NCI-H774 (cell line): ENCODE measurements at regions not wholly inside any gene's neighbourhood (a gene's known extent, or its start where the extent isn't known, plus 50 kb on each side); places are given as distances from the start of the nearest gene placed in this dataset.

Experiments used
- DNase-seq: peaks from one replicate; lab custom pipeline; 2025; lab: John Stamatoyannopoulos, UW

DNA sequence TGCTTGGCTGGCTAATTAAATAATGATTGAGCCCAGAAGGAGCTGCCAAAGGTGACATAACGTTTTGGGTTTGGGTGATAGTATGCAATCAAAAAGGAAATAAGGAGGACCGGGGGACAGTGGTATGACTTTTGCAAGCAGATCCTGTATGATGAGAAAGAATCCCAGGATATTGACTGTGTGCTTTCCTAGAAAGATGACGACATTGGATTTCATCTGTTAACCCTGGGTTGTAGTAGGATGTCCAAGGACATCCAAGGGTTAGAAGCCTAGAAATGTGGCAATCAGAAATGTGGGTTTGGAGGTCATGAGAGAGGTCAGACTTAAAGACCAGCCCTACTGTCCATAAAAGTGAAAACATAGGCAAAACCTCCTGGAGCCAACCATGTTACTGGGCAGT is 50.3 kb upstream of the HMHB1 start:
- no peak for DNase-seq

DNA sequence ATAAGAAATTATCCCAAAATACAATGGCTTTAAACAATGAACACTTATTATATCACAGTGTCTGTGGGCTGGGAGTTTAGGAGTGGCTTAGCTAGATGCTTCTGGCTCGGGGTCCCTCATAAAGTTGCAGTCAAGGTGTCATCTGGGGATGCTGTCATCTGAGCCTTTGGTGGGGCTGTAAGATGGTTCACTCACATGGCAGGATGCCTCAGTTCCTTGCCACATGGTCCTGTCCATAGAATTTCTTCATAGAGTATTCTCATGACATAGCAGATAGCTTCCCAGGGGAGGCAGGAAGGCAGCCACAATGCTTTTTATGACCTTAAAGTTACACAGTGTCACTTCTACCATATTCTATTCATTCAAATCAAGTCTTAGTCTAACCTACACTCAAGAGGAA is 51.2 kb upstream of the HMHB1 start:
- no peak for DNase-seq

DNA sequence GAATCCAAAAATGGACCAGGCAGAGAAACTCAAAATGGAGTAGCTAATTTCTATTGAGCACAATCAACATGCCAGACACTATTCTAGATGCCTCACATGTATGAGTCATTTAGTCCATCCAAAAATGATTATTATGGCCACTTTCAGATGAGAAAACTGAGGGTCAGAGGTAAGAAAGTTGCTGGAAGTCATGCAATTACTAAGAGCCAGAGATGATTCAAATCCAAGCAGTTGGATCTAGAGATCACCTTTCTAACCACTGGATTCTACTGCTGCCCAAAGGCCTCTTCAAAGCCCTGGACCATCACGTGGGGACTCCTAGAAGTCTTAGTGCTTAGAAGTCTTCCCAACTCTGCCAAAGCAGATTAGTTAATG is 51.8 kb upstream of the HMHB1 start:
- DNase-seq = no peak

DNA sequence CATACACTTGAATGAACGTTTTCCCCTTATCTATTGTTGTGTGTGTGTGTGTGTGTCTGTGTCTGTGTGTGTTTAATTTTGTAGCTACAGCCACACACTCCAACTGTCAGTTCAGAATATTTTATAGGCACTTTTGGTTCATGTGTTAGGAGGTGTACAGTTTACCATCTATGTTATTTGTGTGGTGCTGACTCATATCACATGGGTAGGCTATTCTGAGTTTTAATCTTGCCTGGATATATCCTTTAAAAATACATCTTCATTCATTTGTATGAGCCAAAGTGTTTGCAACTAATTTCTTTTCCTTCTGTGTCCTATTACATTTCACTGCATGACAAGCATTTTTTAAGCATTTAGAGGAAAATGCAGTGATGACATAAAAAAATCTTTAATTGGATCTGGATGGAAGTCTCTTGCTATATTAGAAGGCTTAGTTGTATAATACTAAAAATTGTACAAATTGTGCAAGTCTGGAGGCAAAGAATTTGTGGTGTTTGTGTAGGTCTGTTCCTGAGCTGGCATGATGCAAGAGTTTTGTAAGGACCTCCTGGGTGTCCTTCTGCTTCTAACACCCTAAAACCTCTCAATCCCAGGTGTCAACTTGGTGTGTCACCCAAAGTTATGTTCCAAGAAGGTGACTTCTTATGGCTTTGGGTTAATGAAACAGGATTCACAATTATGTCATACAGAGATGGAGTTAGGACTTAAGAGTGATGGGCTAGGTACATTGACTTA is 52.4 kb upstream of the HMHB1 start:
- DNase-seq = no peak

DNA sequence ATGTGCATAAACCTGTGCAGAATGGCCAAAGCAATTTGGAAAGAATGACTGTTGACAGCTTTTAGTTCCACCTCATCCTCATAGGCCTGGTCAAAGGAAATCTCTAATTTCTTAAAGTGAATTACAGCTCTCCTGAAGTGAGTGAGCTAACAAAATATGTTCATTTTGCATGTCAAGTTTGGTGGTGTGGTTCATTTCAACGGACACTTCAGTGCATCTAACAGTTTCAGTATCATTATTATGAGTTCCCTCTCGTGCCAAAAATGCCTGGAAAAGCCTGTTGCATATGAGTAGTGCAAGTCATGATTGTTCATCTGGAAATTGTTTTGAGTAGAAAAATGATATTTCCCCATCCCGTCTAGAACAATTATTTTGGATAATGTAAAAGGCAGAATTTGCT is 53.2 kb upstream of the HMHB1 start:
- no peak for DNase-seq

DNA sequence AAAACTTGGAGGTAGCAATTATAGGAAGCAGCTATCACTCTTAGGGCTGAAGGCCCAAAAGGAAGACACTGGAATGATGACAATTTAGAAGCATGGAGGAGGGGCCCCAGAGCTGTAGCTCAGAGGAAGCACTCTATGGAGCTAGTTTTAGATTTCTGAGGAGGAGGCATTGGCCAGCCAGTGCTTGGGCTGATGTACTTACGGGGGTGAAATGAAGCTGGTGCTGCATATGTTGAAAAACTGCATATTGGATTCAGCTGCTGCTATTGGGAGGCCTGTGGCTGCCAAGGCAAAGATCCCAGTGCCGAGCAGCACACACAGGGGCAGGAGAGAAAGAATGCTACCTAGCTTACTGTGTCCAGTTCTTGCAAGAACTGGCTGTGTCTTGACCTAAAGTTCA is 53.9 kb upstream of the HMHB1 start:
- no peak for DNase-seq

DNA sequence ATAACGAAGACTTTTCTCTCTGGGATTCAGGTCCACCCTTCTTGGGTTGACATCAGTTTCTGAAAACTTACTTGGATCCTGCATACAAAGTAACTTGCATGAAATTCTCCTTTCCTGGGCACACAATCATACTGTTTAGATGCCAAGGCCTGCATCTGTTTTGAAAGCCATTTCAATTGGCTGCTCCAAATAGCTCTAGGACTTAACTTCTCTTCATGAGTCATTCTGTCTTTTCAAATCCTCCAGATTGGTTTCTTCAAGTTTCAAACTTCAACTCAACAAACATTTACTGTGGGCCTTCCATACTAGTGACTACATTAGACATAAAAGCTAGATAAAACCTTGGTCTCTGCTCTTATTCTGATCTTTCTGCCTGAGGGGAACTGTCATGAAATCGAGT is 54.8 kb upstream of the HMHB1 start:
- no peak for DNase-seq

DNA sequence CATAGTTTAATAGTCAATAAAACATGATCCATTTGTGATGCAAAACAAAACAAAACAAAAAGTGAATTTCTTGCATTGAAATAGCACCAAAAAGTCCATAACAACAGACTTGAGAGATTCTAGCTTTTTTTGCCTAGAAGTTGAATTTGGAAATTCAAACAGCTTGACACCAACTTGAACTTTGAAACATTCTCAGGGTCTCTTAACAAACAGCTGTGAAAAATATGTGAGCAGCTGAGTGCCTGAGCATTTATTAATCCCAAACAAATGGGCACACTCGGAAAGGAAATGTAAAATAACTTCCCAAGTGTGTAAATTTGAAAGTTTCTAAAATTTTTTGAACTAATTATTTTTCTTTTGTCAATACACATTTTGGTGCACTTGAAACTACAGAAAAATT is 56.0 kb upstream of the HMHB1 start:
- DNase-seq = no peak

DNA sequence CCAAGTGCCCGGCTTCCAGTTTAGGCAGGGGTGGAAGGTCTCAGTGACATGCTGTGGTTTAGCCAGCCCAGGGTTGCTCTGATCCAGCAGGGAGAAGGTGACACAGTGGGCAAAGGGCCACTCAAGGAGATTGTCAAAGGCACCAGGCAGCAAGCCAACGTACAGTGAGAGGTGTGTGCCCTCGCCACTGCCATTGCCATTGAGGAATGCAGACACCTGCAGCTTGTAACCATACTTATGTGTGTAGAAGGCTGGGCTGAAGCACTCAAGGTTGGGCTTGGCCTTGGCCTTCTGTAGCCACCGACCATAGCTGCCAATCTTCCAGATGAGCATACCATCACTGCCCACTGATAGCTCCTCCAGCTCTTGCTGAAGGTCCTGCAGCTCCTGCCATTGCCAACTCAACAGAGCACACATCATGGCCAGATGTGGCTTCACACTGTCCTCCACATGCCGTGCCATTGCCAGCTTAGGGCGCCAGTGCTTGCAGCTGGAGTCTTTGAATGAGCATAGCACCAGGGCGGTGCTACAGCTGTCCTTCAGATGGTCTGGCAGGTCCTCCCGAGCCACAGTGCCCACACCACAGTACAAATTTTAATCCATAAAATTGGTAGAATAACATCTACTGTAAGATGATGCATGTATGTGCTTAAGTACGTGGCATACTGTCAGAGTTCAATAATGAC is 59.7 kb upstream of the HMHB1 start:
- no peak for DNase-seq

DNA sequence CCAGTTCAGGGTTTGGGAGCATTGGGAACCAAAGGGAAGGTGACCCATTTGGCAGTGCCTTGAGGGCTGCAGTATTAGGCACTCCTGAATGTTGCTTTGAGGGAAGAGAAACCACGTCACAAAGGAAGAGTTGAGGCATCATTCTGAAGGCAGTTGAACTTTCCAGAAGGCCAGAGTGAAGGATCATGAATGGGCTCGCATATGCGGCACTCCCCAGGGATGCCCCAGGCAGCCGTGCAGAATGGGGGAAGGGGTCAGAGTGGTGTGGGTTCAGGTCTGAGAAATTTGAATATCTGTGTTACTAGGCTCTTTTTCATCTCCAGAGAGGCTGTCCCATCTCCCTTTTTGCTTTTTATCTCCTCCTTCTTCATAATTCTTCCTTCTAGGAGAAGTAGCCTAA is 60.6 kb upstream of the HMHB1 start:
- DNase-seq = no peak

DNA sequence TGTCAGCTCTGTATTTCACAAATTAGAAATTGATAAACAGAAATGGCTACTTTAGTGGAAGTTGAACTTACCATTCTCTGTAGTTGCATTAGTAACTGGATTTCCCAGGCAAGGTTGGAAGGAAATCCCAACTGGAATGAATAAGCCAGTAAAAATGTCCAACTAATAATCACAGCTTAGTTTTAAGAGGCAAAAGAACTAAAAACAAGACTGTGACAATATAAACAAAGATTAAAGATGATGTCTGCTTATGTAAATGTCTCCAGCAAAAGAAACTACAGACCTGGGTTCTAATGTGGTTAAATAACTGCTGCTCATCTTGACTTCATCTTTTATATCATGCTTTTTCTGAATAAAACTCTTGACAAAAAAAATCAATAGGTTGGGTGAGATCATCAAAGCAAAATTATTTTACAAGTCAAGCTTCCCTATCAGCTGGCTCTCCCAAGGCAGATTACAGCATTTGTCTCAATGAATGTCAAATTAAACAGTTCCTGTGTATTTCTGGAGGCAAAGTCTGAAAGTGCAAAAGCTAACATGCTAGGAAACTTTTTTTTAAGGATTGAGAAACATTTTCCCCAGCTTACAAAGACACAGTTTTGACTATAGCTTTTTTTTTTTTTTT is 62.3 kb upstream of the HMHB1 start:
- no peak for DNase-seq

DNA sequence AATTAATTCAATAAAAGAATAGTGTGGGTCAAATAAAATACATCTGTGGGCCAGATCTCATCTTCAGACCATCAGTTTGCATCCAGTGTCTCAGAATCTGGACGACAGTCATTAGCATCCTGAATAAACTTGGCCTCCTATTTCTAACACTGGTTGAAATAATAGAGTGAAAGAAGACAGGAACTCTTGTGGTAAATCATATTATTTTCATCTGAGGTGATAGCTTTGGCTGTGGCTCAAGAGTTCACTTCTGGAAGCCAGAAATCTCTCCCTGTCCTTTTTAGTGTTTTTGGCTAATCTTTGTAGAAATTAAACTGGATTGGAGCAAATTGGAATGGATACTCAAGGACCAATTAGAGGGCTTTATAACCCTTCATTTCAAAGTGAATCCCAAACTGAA is 63.4 kb upstream of the HMHB1 start:
- DNase-seq = no peak

DNA sequence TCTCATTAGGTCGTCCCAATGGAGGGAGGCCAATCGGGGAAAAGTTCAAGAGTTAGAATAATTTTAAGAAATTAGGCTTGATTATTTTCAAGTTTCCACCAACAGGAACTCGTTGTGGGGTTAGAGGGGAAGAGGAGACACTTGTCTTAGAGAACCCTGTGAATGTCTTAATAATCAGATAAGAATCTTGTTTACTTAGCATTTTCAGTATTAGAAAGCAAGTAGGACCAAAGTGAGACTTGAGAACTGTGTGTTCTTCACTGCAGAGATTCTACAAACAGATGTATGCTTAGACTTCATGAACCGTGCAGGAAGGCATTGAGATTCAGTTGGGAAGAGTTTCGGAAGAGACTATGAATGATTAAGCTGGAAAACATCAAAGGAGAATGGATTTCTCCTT is 69.0 kb upstream of the HMHB1 start:
- no peak for DNase-seq

DNA sequence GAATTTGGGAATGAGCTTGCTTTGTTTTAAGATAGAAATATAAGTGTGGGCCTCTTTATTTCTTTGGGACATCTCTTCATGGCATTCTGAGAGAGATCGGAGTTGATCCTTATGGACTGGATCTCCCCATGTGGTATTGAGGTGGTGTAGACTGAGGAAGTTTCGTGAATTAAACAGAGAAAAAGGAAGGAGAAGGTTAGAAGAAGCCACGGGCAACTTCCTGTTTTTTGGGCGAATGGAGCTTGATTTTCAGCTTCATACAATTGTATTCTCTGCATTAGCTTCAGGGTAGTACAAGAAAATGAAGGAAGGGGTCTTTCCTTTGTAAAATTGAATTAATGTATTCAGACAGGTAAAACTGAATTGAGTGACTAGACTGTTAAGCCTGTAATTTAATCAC is 70.5 kb upstream of the HMHB1 start:
- no peak for DNase-seq

DNA sequence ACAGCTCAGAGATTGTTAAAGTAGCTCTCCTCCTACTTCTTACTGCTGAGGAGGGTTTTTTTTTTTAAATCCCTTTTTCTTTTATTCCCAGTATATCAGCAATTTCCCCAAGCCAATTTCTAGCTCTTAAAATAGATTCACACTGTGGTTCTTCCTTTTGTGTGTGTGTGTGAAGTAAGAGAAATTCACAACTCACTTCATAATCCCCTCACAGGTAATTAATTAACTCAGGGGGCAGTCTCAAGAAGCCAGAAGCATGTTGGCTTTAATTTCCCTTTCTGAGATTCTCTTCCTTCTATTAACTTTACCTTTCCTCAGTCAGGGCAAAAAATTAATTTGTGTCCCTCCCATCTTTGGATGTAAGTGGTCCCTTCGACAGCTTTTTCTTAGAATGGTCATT is 71.0 kb upstream of the HMHB1 start:
- DNase-seq = no peak

DNA sequence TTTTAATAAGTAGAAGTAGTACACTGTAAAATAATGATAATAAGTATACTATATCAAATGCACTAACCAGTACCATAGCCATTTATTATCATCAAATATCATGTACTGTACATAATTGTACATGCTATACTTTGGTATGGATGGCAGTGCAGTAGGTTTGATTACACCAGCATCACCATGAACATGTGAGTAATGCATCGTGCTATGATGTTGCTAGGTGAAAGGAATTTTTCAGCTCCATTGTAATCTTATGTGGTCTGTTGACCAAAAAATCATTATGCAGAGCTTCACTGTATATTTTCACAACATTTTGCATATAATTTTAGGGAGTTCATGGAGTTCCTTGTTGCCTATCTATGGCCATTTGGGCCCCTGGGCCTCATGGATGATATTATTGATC is 72.2 kb upstream of the HMHB1 start:
- no peak for DNase-seq

DNA sequence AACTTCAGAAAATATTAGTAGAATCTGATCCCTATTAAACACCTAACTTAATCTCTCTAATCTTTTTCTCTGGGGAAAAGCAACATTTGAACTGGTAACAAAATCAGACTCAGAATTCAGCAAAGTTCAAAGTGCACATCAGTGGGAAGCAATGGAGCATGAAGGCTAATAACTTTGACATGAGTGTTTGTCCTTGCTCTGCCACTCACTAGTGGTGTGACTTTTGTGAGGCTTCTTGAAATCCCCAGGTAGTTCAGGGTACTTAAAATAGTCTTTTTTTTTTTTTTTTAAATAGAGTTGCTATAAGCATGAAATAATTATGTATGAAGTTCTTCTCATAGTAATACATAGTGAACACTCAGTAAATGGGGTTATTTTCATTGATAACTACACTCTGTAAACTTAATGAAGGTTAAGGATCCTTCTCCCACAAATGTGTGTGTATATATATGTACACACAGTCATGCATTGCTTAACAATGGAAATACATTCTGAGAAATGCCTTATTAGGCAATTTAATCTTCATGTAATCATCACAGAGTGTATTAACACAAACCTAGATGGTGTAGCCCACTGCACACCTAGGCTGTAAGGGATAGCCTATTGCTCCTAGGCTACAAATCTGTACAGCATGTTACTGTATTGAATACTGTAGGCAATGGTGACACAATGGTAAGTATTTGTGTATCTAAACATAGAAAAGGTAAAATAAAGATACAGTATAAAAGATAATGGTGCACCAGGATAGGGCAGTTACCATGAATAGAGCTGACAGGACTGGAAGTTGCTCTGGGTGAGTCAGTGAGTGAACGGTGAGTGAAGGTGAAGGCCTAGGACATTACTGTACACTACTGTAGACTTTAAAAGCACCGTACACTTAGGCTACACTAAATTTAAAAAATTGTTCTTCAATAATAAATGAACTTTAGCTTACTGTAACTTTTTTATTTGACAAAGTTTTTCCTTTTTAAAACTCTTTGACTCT is 73.3 kb upstream of the HMHB1 start:
- no peak for DNase-seq

DNA sequence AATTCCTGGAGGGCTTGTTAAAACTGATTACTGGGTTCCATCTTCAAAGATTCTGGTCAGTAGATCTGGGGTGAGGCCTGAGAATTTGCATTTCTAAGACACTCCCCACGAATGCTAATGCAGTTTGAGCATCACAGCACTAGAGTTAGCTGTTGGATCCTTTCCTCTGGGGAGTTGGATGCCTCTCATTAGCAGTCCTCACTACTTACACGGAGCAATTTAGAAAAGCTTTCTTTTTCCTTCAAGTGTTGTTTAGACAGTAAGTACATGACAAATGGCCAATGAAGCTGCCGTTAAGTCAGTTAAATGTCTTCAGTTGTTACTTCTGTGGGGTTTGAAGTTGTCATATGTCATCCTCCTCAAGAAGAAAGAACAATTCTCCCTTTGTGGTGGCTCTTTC is 74.9 kb upstream of the HMHB1 start:
- DNase-seq = no peak

DNA sequence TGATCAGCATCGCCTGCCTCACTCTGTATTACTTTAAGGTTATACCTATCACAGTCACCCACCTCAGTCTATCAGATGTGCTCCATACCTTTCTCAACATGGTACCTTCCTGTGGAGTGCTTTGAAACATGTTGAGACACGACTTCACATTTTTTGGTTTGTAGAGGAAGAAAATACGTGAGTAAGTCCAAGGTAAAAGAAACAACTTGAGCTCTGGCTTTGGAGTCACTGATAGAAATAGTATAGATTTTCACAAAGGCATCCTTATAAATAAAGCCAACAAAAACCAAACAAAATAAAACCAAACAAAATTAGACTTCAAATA is 77.5 kb upstream of the HMHB1 start:
- no peak for DNase-seq

DNA sequence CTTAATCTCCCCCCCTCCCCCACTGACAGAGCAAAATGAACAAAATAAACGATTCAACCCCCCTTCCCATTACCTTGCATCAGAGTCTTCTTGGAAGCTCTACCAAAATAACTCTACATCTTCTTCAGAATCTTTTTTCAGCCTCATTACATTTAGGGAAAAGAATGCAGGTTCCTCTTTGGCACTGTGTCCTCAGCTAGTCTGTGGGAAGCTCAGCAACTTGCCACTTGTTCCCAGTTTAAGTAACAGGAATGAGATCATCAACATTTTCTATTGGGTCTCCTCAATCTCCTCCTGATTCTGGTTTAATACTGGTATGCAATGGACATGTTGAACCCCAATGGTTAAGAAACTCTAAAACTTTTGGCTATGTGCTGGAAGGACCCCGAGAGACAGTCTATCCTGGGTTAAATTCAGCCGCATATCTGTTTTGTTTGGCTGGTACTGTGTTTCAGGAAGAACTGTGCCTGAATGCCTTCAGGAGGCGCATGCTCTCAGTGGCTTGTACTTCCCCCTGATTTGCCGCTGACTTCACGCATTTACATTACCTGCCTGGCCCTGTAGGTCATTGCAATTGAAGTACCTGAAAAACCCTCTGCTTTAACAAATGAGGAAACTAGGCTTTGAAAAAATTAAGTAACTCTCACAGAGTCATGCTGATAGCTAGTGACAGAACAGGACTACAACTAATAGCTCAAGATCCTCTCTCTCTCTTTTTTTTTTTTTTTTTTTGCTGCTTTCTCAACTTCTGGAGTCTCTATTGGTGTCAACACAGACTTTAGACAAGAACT is 78.1 kb upstream of the HMHB1 start:
- no peak for DNase-seq

DNA sequence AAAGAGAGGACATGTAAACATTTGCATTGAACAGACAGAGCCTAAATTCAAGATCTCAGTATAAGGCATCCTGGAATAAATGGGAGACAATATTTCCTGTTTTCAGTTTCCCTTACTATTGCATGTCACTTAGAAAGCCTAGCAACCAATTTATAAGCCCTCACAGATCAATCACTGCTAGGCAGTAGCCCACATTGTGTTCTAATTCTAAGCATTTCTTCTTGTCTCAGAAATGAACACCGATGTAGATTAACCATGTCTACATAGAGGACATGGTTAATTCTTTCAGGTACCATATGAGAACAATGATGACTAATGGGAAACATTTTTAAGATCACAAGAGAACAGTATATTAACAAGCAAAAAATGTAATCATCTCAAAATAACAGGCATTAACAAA is 79.6 kb upstream of the HMHB1 start:
- no peak for DNase-seq
